ENCODE measurements at regions not wholly inside any gene's neighbourhood (a gene's known extent, or its start where the extent isn't known, plus 50 kb on each side); places are given as distances from the start of the nearest gene placed in this dataset.
"Not testable (repeated sequence)": the region's sequence is repeated elsewhere in the genome, so short reads cannot be mapped to it uniquely, and the experiment has no call there.

DNA sequence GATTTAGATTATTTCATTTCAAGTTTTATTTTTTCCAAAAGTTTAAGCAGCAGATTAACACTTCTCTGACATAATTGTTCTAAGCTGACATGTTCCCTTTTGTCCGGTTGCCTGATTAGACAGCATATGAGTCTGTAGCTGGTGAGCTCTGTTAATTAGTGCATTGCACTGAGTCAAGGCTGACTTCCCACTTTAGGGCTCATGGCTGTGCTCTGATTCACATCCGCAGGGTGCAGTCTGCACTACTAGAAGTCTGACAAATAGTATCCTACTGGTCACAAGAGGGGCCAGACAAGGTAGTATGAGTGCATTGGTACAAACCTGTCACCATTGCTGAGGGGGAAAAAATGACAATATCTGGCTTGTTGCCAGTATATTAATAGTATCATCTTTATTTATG lies 443.9 kb upstream of the ZNF804A start:
- DNase-seq = peak; percentile 58

DNA sequence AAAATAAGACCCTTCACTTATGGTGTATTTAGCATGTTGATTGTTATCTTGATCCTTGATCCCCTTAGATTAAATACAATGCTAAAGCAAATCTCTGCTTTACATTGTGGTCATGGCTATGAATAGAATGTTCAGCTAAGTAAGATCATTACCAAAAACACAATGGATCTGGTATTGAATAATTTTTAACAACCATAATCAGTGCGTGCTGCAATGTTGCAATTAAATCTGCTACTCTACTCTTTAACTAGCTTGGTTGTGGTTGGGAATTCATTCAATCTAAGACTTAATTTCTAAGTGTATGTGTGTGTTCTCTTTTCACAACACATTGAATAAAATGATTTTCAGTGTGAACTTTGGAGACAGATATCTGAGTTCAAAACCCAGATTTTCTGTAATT lies 442.5 kb upstream of the ZNF804A start:
- DNase-seq = no peak

DNA sequence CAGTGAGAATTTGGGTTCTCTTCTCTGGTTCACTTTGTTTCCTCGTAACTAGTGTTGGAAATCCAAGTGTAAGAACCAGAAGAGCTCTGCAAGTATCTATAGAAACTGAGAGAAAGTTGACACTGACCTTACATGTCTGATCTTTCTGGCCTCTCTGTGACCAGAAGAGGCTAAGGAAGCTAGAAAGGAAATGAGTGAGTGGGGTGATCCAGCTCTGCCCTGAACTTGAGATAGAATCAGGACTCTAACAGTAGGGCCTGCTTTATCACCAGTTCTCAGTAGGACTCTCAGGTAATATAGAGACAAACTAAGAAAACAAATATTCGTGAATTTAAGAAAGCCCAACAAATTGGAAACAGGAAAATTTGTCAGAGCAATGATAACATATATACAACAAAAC lies 441.2 kb upstream of the ZNF804A start:
- no peak for DNase-seq

DNA sequence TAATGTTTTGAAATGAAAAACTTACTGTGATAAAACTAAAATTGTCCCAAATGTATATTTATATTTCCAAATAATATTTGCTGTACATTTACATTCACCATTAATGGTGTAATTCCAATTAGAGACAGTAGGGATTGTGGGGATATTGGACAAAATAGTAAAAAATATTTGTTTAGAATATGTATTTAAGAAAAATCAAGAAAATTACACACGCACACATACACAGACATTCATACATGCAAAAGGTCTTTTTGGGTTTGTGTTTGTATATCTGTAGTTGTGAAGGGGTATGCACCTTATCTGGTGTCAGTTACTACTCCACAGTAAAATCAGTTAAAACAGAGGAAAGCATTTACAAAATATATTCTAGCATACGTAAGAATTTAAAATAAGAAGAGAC lies 435.9 kb upstream of the ZNF804A start:
- DNase-seq = no peak

DNA sequence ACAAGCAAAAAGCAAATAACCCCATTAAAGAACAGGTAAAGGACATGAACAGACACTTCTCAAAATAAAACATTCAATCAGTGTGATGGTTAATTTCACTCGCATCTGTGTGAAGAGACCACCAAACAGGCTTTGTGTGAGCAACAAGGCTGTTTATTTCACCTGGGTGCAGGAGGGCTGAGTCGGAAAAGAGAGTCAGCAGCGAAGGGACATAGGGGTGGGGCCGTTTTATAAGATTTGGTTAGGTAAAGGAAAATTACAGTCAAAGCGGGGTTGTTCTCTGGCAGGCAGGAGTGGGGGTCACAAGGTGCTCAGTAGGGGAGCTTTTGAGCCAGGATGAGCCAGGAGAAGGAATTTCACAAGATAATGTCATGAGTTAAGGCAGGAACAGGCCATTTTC lies 429.5 kb upstream of the ZNF804A start:
- not testable (repeated sequence) for DNase-seq

DNA sequence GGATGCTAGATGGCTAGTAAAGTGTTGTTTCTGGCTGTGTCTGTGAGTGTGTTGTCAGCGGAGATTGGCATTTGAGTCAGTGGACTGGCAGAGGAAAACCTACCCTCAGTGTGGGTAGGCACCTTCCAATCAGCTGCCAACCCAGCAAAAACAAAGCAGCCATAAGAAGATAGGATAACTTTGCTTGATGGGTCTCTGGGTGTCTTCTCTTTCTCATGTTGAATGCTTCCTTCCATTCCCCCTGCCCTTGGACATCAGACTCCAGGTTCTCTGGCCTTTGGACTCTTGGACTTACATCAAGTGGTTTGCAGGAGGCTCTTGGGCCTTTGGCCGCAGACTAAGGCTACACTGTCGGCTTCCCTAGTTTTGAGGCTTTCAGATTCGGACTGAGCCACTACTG lies 429.0 kb upstream of the ZNF804A start:
- DNase-seq = no peak

DNA sequence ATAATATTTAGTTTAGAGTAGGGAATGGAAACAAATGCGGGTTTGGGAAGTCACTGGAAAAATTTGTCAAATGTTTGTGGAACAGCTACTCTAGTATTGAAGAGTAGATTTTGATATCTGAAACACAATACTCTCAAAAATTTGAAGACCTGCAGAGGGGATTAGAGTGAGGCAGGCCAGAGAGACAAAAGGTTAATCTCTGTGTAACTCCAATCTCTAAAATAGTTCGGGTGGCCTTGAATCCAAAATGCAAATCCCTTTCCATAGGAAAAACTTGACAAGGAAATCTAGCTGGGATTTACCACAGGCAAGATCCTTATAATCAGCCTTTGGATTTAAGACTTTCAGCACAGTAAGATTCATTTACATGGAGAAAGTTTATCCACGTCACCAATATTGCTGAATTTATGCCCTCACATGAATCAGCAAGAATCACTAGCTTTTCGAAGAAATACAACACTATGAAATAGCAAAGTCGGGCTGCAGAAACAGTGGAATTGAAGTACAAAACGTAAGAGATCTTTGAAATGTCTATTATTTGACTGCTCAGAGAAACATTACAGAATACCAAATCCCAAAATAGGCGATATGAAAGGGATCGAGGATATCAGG lies 423.7 kb upstream of the ZNF804A start:
- no peak for DNase-seq

DNA sequence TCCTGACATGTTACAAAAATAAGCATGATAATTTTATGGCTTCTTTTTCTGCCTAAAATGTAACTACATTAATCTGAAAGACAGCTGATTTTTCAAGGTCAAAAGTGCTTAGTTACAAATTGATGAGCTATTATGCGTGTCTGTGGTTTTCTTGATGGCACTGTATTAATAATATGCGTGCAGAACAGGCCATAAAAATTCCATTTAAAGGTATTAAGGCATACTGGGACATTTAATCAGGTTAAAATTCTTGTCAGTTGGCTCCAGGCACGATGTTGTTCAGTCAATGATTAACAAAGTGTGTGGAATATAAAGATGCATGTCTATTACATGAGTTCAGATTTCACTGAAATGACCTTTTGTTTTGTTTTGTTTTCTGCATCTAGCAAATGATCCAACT lies 420.1 kb upstream of the ZNF804A start:
- peak; percentile 11 for DNase-seq

DNA sequence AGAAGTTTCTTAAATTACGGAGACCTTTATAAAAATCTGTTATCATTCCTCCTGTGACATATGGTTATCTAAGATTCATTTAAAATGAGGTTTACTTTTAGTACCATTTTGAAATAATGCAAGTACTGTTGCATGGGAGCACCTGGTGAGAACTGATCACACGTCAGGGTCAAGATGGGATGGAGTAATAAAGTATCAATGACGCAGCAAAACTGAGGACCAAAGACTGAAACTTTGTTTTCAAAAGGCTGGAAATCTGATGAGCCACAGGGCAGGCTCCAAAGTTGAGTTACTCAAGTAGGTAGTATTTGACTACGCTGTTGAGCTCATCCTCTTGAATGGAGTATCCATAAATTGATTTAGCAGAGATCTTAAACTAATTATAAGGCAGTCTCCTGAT lies 411.9 kb upstream of the ZNF804A start:
- no peak for DNase-seq

DNA sequence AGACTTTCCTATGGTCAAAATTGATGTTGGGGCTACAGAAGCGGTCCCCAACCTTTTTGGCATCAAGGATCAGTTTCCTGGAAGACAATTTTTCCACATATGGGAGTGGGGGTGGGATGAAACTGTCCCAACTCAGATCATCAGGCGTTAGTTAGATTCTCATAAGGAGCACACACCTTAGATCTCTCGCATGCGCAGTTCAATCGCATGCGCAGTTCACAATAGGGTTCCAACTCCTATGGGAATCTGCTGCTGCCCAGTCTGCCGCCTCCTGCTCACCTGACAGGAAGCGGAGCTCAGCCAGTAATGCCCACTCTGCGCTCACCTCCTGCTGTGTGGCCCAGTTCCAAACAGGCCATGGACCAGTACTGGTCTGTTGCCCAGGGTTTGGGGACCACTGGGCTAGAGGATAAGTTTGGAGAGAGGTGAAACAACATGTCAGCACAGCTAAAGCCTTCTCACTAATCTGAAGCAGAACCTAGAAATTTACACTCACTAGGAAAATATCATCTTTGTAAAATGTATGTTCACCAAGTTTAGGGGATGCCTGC lies 410.8 kb upstream of the ZNF804A start:
- no peak for DNase-seq

DNA sequence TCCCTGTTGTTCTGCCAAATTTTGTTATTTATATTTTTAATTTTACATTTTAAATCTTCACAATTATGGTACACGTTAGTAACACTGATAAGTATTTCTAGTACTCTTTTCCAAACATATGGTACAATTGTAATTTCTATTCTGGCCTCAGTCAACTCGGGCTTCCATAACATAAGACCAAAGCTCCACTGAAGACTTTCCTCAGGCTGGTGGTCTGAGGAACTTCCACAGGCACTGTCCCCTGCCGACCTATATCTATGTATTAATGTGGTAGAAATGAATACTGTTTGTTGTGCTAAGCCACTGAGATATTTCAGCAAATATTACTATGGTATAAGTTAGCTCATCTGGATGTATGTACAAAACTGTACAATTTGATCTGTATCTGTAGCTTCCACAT lies 407.6 kb upstream of the ZNF804A start:
- DNase-seq = no peak

DNA sequence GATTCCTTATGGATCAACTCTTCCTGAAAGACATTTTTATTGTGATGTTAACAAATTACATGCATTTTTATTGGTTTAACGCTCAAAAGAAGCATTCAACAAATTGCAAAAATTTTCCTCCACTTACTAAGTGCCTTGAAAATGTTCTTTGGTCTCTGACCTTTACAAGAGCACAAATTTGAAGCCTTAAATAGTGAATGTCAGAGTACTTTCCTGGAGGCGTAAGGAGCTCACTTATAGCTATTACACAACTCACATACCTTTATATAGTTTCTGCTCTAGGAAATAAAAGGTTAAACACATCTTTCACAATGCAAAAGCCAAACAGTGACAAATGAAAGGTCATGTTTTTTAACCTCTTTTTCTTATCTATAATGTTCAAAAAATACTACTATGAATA lies 405.7 kb upstream of the ZNF804A start:
- no peak for DNase-seq

DNA sequence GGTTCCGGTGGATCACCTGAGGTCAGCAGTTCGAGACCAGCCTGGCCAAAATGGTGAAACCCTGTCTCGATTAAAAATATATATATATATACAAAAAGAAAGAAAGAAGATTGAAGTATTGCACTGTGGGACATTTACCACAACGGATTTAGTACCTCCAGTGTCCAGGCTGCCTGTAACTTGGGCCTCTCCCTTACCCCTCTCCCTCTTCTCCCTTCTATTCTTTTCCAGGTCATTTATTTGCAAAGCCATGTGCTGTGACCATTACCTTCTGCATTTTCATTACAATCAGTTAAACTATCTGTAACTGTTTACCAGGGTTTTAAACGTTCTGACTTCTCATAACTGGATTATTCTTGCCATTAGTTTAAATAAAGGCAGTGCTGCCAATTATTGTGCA lies 400.9 kb upstream of the ZNF804A start:
- no peak for DNase-seq

DNA sequence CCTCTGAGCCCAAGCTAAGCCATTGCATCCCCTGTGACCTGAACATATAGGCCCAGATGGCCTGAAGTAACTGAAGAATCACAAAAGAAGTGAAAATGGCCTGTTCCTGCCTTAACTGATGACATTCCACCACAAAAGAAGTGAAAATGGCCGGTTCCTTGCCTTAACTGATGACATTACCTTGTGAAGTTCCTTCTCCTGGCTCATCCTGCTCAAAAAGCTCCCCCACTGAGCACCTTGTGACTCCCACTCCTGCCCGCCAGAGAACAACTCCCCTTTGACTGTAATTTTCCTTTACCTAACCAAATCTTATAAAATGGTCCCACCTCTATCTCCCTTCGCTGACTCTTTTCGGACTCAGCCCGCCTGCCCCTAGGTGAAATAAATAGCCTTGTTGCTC lies 399.5 kb upstream of the ZNF804A start:
- DNase-seq = not testable (repeated sequence)

DNA sequence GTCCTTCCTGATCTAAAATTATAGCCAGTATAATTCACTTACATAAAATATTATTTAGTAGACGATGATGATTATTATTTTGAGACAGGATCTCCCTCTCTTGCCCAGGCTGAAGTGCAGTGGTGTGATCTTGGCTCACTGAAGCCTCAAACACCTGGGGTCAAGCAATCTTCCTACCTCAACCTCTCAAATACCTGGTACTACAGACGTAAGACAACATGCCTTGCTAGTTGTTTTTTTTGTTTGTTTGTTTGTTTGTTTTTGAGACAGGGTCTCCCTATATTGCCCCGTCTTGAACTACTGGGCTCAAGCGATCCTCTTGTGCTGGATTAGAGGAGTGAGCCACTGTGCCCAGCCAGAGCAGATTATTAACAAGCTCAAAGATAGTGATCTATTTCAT lies 399.1 kb upstream of the ZNF804A start:
- DNase-seq = no peak

DNA sequence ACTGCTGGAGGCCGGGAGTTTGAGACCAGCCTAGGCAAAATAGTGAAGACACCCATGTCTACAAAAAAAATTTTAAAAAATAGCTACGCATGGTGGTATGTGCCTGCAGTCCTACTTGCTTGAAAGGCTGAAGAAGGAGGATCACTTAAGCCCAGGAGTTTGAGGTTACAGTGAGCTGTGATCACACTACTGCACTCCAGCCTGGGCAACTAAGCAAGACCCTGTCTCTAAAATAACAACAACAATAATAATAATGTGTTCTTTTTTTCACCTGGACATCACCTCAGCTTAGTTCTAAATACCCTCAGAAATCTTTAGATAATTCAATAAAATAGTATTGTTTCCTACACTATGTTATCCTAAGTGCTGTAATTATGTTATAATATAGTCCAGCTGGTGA lies 397.1 kb upstream of the ZNF804A start:
- no peak for DNase-seq

DNA sequence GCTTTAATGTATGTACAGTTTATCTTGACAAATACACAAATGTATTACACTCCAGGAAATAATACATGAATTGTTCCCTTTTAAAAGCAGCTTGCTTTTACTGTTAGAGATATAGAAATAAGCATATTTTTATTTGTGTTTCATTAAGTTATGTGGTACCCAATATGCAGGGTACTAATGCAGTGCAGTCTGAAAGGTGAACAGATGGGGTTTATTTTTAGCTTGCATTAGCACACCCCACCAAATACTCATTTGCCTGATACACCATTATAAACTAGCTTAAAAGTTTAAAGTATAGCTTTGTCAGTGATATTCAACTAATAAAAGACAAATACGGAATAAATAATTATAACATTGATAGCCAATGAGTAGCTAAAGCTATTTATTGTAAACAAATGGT lies 394.7 kb upstream of the ZNF804A start:
- DNase-seq = no peak

DNA sequence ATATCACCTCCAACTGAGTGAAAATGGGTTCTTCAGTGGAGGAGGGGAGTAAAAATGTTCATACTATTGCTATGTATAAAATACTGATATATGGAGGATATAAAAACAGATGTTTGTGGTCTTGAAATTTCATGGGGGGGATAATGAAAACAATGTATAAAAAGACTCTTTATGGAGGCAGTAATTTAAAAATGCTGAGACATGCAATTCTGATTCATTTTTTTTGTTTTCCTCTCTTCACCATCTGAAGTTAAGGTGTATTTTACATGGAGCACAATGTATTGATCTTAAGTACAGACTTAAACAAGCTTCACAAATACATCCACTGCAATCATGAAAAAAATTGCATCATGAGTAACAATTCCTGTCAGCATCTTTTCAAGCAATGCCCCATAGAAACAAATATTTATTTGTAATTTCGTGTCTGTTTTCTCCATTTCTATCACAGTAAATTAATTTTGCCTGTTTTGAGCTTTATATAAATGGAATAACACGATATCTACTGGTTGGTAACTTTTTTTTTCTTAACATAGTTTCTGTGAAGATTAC lies 393.2 kb upstream of the ZNF804A start:
- no peak for DNase-seq

DNA sequence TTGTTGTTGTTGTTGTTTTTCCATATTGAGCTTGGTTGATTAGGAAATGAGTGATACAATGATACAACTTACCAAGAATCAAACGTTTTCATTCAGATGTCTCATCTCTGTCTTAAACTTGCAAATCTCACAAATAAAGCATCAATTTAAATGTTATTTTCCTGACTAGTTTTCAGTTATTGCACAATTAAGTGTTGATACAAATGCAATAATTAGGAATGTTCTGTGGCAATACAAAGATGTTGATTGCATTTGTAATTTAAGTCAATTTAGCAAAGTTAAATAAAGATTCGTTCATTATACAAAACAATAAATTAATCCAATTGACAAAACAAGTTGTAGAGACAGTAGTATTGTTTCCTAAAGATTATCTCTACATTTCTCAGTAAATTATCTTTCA lies 392.3 kb upstream of the ZNF804A start:
- DNase-seq = no peak

DNA sequence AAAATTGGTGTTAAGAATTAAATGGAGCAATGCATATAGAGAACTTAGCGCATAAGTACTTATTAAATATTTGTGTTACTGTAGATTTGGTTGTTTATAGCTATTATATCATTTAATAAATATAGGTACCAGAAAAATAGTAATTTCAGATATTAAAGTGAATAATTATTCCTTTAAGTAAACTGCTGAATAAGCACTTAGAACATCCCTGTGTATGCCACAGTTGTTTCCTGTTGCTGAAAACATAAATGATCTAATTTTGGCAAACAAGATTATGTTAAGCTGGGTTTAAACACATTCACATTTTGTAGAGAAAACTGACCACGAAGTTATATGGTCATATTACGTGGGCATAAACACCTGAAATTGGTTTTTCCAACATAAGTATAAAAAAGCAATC lies 388.0 kb upstream of the ZNF804A start:
- no peak for DNase-seq

DNA sequence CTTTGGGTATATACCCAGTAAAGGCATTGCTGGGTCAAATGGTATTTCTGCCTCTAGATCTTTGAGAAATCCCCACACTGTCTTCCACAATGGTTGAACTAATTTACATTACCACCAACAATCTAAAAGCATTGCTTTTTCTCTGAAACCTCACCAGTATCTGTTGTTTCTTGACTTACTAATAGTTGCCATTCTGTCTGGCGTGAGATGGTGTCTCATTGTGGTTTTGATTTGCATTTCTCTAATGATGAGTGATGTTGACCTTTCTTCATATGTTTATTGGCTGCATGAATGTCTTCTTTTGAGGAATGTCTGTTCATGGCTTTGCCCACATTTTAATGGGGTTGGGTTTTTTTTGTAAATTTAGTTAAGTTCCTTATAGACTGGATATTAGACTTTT lies 382.6 kb upstream of the ZNF804A start:
- DNase-seq = no peak

DNA sequence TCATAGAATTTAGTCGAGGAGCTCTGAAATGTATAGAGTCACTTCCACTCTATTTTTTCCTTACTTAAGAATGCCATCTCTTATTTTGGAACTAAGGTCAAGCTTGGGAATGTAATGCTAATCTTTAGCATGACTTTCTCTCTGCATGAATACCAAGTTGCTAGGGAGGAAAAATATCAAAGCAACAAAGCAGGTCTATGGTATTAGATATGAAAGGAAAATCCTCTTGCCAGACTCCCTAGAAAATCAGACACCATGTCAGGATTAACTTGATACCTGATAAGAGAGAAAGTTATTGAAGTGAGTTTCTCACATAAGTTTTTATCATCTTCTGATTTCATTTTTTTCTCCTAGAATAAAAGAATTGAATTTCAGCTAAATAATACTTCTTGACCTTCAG lies 341.7 kb upstream of the ZNF804A start:
- no peak for DNase-seq

DNA sequence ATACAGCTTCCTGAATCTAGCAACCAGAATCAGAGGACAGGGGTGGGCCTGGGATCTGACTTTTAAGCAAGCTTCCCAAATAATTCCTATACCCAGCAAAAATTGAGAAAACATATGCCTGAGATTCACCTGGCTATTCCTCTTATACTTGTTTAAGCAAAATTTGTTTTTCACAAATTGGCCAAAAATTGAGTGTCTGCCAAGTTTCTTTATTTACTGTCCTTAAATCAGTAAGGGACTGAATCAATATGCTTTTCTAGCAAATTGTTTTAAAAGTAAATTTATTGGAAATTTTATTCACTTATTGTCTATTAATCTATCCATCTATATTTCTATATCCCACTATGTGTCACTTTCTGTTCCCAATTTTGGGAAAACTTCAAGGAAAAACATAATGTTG lies 337.0 kb upstream of the ZNF804A start:
- DNase-seq = no peak

DNA sequence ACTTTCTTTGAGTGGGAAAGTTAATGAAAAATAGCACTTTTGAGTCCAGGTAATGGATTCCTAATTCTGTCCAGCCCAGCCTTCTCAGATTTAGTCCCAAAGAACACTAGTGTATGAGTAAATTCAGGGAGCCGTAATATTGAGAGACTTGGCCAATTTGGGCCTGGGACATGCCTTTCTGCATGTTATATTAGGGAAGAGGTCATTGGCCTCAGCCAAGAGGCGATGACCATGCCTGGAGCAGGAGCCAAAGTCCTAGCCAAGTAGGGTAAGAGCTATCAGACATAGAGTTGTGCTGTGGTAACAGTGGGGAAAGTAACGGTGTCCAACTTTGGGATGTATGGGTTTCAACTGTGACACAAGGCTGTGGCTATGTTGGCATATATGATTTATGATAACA lies 336.5 kb upstream of the ZNF804A start:
- no peak for DNase-seq

DNA sequence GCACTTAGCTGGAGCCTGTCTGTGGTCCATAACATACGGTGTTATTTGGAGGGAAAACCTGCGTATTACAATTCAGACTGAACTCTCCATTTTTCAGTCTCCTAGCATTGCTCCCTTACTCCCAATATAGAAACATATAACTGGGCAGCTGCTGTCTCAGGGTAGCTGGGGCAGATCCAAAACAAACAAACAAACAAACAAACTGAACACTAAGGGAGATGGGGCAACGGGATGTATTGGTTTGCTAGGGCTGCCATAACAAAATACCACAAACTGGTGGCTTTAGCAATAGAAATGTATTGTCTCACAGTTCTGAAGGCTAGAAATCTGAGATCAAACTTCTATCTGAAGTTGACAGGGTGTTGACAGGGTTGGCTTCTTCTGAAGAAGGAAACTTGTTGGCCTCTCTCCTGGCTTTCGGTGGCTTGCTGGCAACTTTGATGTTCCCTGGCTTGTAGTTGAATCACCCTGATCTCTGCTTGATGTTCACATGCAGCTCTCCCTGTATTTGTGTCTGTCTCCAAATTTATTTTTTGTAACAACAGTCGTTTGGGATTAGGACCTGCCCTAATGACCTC lies 329.3 kb upstream of the ZNF804A start:
- no peak for DNase-seq

All from fibroblast of upper back skin (primary cell).